AG09309 (cell line): ENCODE measurements at regions not wholly inside any gene's neighbourhood (a gene's known extent, or its start where the extent isn't known, plus 50 kb on each side); places are given as distances from the start of the nearest gene placed in this dataset.

Experiments
- DNase-seq: peaks from one replicate; pipeline ENCODE4 v3.0.0-alpha.2; 2010; ENCODE audit warnings: low read depth
- H3K4me3 ChIP-seq: 2 replicates; pipeline ENCODE4 v1.5.1; 2011; ENCODE audit warnings: mild to moderate bottlenecking, low read depth, low read length, moderate library complexity; ENCODE audit not compliant: control insufficient read depth
- TF ChIP-seq, protein P1 (sequence below): IDR thresholded peaks from 2 replicates; pipeline ENCODE4 v1.5.1; 2011; ENCODE audit warnings: mild to moderate bottlenecking, low read depth, low read length, inconsistent platforms; ENCODE audit not compliant: insufficient read depth, control insufficient read depth; ENCODE audit errors: missing control alignments

DNA sequence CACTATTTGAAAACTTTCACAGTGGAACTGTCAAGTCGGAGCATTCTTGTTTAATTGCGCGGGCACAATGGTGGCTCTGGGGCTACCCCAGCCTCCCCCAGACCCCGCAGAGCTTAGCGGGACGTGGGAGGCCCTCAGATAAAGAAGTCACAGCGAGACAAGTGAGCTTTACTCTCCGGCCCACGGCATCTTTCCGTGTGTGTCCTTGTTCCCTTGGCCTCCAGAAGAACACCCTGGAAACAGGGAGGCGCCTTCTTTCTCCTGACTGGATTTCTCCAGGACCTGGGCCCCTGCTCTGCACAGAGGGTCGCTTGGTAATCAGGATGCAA, 382.8 kb downstream of the RRAGC start:
- DNase-seq, result no peak
- H3K4me3 ChIP-seq, result no peak overlapping the region
- TF ChIP-seq, protein P1, sequence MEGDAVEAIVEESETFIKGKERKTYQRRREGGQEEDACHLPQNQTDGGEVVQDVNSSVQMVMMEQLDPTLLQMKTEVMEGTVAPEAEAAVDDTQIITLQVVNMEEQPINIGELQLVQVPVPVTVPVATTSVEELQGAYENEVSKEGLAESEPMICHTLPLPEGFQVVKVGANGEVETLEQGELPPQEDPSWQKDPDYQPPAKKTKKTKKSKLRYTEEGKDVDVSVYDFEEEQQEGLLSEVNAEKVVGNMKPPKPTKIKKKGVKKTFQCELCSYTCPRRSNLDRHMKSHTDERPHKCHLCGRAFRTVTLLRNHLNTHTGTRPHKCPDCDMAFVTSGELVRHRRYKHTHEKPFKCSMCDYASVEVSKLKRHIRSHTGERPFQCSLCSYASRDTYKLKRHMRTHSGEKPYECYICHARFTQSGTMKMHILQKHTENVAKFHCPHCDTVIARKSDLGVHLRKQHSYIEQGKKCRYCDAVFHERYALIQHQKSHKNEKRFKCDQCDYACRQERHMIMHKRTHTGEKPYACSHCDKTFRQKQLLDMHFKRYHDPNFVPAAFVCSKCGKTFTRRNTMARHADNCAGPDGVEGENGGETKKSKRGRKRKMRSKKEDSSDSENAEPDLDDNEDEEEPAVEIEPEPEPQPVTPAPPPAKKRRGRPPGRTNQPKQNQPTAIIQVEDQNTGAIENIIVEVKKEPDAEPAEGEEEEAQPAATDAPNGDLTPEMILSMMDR, result no peak

DNA sequence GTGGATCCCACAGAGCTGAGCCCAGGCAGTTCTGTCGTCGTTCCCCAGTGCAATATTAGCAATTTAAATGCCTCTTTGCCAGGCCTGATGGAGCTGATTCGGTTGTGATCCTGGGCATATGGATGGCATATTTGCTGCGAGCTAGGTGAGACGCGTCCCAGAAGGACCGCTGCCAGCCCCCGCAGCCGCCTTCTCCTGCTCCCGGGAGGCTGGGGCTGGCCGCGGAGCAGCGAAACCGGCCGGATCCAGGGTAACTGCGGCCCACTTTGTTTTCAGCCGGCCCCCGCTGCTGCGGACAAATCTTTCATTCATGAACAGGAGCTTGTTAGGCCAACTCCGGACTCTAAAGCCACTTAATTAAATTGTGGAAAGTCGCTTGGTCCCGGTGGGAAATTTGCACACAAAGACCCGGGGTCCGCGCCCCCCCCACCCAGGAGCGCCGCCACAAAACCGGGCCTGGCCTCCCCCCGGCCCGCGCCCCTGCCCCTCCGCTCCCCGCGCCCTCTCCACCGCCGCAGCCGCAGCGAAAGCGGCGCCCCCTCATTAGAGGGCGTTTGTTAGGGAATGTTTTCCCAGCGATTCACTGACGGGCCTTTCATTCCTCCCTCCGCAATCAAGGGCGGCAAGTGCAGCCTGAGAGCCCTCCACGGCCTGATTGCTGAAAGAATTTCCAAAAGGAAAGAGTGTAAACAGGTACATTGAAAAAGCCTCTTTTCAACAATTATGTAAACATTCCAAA, 383.3 kb downstream of the RRAGC start:
- TF ChIP-seq, protein P1, result no peak
- no peak for DNase-seq
- H3K4me3 ChIP-seq, result no peak overlapping the region

DNA sequence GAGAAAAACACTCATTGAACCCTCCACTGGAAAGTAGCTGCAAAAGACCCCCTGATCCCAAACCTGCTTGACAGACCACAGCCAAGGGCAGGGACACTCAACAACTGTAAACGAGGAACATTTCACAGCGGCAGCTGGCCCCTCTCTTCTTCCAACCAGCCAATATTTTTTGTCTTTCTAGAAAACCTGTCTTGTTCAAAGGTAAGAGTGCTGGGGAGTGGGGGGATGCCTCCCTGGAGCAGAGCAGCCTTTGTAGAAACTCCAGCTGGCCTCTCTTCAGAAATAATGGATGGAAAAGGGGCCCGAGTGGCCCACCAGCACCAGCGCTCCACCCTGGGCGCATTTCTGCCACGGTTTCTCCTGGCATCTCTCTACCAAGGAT, 384.0 kb downstream of the RRAGC start:
- TF ChIP-seq, protein P1, result no peak
- H3K4me3 ChIP-seq, result no peak overlapping the region
- no peak for DNase-seq

DNA sequence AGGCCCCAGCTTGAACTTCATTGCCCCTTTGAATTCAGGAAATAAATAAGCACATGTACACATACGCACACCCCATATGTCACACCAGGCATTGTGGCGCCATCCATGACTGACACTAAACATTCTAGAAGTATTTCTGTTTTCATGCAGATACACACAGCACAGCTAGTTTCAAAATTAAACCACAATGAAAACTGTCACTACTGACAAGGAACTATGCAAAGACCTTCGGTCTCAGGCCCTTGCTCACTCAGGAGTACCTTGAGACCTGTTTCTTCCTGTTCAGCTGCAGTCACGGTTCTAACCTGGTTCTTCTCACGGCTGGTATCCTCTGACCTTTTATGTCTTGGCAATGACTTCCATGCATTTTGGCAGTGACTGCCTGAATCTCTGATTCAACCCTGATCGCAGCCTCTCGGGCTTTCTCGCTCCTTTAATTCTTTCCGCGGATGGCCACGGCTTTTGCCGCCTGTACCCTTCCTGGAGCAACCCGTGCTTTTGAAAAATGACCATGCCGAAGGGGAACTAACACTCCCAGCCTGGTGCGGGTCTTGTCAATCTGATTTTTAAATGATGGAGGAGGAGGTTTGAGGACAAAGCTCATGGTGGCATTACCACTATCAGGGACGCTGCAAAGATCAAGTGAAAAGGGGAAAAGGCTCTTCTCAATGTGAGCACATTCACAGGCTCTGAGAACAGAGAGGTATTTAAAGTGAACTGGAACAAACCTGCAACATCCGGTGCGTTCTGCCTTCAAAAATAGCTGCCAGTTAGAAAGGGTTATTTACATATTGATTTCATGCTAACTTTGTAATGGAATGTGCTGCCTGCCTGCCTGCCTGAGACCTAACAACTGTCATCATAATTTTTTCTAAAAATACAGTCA, 384.6 kb downstream of the RRAGC start:
- no peak overlapping the region for H3K4me3 ChIP-seq
- TF ChIP-seq, protein P1, result no peak
- no peak for DNase-seq

DNA sequence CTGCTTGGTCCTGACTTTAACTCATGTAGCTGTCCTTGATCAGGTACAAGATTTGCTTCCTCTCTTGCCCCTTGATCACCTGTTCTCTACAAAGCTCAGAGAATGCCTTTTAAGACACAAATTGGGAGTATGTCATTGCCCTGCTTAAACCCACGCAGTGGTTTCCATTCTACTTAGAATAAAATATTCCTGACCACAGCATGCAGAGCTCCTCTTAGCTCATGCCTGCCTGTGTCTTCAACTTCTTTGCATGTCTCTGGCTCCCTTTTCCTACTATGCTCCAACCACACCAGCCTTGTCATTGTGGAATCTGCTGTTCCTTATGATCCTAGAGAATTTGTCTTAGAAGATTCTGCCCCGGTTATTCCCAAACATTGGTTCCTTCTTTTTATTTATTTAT, 393.1 kb downstream of the RRAGC start:
- H3K4me3 ChIP-seq, result no peak overlapping the region
- no peak for DNase-seq
- TF ChIP-seq, protein P1, result no peak

DNA sequence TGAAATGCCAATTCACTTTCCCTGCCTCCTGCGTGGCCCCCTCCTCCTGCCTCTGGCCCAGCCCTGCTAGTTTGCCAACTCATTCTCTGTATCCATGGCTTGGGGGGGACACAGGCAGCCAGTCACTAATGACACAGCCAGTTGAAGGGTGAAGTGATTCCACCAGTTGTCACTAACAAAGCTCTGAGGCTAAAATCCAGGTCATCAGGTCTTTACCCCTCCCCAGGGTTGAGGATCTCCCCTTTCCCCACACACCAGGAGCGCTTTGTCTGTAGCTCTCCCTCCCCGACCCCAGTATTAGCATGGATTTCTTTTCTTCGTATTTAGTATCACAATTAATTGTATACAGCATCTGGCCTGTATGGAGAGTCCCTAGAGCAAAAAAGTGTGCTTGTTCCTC, 394.1 kb downstream of the RRAGC start:
- DNase-seq, result no peak
- TF ChIP-seq, protein P1, result no peak
- H3K4me3 ChIP-seq, result no peak overlapping the region
